OCI-M2 (cell line): ENCODE measurements at regions not wholly inside any gene's neighbourhood (a gene's known extent, or its start where the extent isn't known, plus 50 kb on each side); places are given as distances from the start of the nearest gene placed in this dataset.
"Not testable (repeated sequence)": the region's sequence is repeated elsewhere in the genome, so short reads cannot be mapped to it uniquely, and the experiment has no call there.

ENCODE experiments used
- DNase-seq: peaks from one replicate; lab custom pipeline; 2025; ENCODE audit not compliant: unreplicated experiment; lab: John Stamatoyannopoulos, UW

- no peak for DNase-seq
These were observed 130.3 kb upstream of the DMRT1 start for GRCh38 chr9:710951-711745.

- no peak for DNase-seq
These were observed 129.5 kb upstream of the DMRT1 start for GRCh38 chr9:711761-712553.

DNA sequence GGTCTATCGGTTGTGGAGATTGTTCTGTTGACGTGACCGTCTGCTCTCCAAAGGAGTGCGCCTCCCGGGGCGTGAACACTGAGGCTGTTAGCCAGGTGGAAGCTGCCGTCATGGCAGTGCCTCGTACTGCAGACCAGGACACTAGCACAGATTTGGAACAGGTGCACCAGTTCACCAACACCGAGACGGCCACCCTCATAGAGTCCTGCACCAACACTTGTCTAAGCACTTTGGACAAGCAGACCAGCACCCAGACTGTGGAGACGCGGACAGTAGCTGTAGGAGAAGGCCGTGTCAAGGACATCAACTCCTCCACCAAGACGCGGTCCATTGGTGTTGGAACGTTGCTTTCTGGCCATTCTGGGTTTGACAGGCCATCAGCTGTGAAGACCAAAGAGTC, 128.9 kb upstream of the DMRT1 start:
- DNase-seq, result no peak

- DNase-seq, result no peak
These were observed 128.4 kb upstream of the DMRT1 start for GRCh38 chr9:713091-713490.

- DNase-seq, result no peak
These were observed 126.8 kb upstream of the DMRT1 start for GRCh38 chr9:714675-715074.

GRCh38 chr9:715300-715699, 126.2 kb upstream of the DMRT1 start:
- no peak for DNase-seq

DNA sequence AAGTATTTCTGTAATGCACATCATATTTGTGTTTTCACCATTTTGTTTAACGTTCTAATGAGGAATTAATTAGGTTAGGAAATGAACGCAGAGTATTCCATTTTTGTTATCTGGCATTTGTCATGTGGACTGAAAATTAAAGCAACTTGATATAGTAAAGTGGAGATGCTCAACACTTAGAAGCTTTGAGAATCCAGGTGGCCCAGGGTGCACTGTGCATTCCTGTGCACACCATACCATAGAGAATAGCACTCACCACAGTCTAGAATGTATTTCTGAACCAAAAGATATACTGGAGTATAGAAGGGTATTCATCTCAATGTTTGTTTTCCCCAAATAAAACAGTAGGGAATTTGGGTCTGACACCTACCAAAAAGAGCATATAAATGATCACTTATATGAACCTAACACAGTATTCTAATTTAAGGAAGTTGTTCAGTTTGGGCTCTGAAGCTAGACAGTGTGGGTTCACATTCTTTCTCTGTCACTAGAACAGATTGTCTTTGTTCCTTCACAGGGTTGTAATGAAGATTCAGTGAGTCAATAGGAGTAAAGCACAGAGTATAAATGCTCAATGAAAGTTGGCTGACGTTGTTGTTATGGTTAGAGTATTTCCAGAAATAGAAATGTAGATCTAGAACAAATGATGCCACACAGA, 125.6 kb upstream of the DMRT1 start:
- DNase-seq, result no peak

DNA sequence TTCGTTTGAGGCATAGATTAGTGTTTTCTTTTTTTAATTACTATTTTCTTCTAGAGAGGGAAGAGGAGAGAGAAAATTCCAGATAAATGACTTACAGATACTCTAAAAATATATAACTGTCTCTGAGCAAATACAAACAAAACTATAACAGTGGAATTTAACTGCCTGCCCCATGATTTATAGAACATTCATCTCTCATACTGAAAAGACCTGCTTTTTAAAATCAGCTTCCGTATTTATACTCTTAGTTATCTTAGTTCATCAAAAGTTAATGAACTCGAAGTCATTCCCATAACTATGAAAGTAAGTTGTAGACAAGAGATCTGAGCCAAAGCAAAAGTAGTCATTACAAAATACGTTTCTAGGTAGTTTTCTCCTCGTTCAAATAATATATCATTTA, 123.8 kb upstream of the DMRT1 start:
- no peak for DNase-seq

- DNase-seq, result no peak
These were observed 121.1 kb upstream of the DMRT1 start for GRCh38 chr9:720239-720881.

GRCh38 chr9:722388-722980, 119.0 kb upstream of the DMRT1 start:
- DNase-seq, result no peak

DNA sequence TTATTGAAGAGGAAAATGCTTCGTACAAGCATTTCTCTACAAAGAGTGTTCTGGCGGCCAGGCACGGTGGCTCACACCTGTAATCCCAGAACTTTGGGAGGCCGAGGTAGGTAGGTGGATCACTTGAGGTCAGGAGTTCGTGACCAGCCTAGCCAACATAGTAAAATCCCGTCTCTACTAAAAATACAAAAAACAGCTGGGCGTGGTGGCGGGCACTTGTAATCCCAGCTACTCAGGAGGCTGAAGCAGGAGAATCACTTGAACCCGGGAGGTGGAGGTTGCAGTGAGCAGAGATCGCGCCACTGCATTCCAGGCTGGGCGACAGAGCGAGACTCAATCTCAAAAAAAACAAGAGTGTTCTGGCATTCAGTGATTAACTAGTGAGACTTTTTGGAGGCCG, 117.0 kb upstream of the DMRT1 start:
- not testable (repeated sequence) for DNase-seq

DNA sequence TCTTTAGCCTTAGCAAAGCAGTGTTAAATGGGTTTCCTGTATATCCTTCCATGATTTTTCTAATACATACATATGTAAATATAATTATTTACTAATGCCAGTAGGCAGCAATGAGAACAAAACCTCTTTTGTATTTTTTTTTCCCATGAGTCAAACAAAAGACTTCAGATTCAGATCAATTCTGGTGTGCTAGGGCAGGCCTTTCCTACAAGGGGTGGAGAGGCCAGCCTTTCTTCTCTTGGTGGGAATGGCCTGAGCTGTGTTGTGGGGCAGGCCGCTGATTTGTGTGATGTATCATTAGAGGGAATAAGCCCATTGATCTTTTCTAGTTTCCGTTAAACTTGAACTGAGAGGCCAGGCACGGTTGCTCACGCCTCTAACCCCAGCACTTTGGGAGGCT, 115.5 kb upstream of the DMRT1 start:
- DNase-seq, result no peak

- no peak for DNase-seq
These were observed 113.7 kb upstream of the DMRT1 start for GRCh38 chr9:727767-728166.

- DNase-seq, result no peak
These were observed 113.0 kb upstream of the DMRT1 start for GRCh38 chr9:728535-728934.

DNA sequence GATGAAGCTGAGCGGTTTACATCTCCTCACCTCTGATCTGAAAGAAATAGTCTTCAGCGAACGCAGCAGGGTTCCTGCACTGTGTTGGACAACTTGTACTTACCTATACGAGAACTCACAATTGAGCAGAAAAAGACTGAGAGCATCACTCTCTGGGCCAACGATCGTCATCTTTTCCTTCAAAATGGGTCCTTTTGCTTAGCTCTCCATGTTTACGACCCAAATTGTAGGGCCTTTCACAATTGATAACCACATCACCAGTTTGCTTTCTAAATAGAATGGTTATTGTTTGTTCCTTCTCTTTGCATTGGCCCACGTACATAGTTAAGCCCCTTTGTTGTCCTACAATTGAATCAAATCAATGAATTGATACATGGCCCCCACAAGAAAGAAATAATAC, 110.0 kb upstream of the DMRT1 start:
- no peak for DNase-seq

- no peak for DNase-seq
These were observed 106.5 kb upstream of the DMRT1 start for GRCh38 chr9:734831-735511.

DNA sequence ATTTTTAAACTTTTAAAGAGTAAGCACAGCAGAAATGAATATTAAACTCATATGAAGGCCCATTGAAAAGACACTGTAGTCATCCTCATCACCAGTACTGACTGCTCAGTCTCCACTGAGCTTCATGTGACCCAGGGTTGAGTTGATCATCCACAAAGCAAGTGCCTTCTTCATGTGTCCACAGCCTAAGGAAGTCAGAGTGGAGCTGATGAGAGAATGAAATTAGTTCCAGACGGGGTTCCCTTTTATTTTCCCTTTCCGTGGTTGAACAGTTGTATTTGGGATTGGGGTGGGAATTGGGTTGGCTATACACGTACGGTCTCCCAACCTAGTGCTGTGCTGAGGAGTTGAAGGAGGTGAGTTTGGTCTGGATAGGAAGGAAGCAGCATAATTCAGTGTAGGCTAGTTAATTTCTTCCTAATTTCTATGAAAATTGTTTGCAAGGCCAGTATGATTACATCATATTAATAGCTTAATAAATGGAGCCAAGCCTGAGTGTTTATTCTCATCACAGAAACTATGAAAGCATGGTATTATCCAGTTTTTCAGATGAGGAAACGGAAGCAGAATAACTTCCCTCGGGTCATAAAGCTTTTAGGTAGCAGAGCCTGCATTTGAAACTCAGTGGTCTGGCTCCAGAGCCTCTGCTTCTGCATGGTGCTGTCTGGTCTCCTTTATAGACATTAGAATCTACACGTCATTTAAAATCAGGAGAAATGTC, 103.9 kb upstream of the DMRT1 start:
- DNase-seq, result no peak

DNA sequence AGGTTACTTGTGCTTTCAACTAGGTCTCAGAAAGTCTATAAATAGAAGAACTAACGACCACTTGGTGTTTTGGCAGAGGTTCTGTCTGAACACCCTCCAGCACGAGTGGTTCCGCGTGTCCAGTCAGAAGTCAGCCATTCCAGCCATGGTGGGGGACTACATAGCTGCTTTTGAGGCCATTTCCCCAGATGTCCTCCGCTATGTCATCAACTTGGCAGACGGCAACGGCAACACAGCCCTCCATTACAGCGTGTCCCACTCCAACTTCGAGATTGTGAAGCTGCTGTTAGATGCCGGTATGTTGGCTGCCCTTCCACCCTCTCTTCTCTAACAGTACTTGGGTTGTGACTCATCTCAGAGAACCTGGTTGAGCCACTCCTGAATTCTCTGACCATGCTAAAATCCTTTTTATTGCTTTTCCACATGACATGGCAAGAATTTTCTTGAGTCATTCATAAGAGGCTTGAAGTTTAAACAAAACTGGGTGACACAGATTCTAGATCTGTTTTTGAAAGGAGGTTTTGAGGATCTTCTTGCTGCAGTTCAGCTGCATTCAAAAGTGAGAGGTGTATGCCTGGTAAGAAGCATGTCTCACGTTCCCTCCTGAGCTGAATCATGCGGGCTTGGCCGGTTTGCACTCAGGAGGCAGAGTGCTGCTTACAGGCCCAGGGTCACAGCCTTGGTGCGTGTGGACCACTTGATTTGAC, 103.1 kb upstream of the DMRT1 start:
- DNase-seq, result no peak

DNA sequence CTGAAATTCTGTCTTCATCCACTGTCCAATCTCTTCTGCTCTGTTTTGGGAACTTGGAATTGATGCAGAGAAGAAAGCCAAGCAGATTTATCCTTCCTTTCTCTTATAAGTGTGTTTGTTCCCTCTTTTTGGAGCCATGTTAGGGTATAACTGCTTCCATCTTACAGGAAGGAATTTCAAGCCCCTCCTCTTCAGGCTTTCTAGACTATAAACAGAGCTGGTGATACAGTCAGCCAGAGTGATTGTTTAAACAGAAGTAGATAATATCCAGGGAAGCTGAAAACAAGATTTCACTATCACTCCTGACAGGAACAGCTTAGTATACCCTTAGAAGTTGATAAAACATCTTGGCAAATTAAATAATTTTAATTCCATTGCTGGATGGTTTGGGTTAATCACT, 102.1 kb upstream of the DMRT1 start:
- no peak for DNase-seq
